Endodermal cell (in vitro differentiated cells): ENCODE measurements at regions not wholly inside any gene's neighbourhood (a gene's known extent, or its start where the extent isn't known, plus 50 kb on each side); places are given as distances from the start of the nearest gene placed in this dataset.

Experiments
- DNase-seq: peaks from one replicate; pipeline ENCODE4 v3.0.0-alpha.2; 2017
- H3K27ac ChIP-seq: 2 replicates; pipeline ENCODE4 v1.5.1; 2013; ENCODE audit warnings: mild to moderate bottlenecking, low read depth, low read length, moderate library complexity
- H3K27me3 ChIP-seq: 2 replicates; pipeline ENCODE4 v1.6.1; 2013; ENCODE audit warnings: mild to moderate bottlenecking, low read length, moderate library complexity; ENCODE audit not compliant: insufficient read depth, control insufficient read depth, poor library complexity, severe bottlenecking
- H3K36me3 ChIP-seq: 2 replicates; pipeline ENCODE4 v1.7.0; 2013; ENCODE audit warnings: mild to moderate bottlenecking, low read length, moderate library complexity; ENCODE audit not compliant: control insufficient read depth, insufficient read depth
- H3K4me1 ChIP-seq: one replicate; pipeline ENCODE4 v1.7.0; 2013; ENCODE audit warnings: low read length; ENCODE audit not compliant: control insufficient read depth, insufficient read depth
- H3K4me3 ChIP-seq: 2 replicates; pipeline ENCODE4 v1.5.1; 2013; ENCODE audit warnings: mild to moderate bottlenecking, low read length, moderate library complexity
- H3K9ac ChIP-seq: 2 replicates; pipeline ENCODE4 v1.6.1; 2013; ENCODE audit warnings: mild to moderate bottlenecking, low read length, moderate library complexity; ENCODE audit not compliant: poor library complexity, severe bottlenecking; ENCODE audit errors: extremely low read depth
- H3K9me3 ChIP-seq: 2 replicates; pipeline ENCODE4 v1.6.1; 2013; ENCODE audit warnings: mild to moderate bottlenecking, low read length, moderate library complexity; ENCODE audit not compliant: control insufficient read depth
- H3K27ac Mint-ChIP-seq: 2 replicates; pipeline ENCODE4 v1.8.0; 2020; ENCODE audit warnings: mixed read lengths
- H3K27me3 Mint-ChIP-seq: 2 replicates; pipeline ENCODE4 v1.8.0; 2021; ENCODE audit warnings: mild to moderate bottlenecking, mixed read lengths; ENCODE audit not compliant: insufficient read depth
- H3K36me3 Mint-ChIP-seq: 2 replicates; pipeline ENCODE4 v1.8.0; 2020; ENCODE audit warnings: low read depth, mixed read lengths
- H3K4me1 Mint-ChIP-seq: 2 replicates; pipeline ENCODE4 v1.8.0; 2020; ENCODE audit warnings: mixed read lengths
- H3K4me3 Mint-ChIP-seq: 2 replicates; pipeline ENCODE4 v1.8.0; 2020; ENCODE audit warnings: mild to moderate bottlenecking, moderate library complexity, mixed read lengths
- H3K9me3 Mint-ChIP-seq: 2 replicates; pipeline ENCODE4 v1.8.0; 2020; ENCODE audit warnings: mild to moderate bottlenecking, mixed read lengths
- CTCF ChIP-seq: fragments of 200-600 bp; sonication (generic); conservative IDR thresholded peaks from 2 replicates; pipeline ENCODE4 v1.5.0; 2021; ENCODE audit warnings: antibody characterized with exemption, mild to moderate bottlenecking
- WGBS, 2 experiments: methylation state at CpG; one replicate each; pipeline versions ENCODE4 v1.1.5 to v1.1.7; 2013; ENCODE audit warnings: missing lambda C conversion rate in 2 of 2, mixed read lengths in 1 of 2; ENCODE audit not compliant: insufficient coverage in 1 of 2, insufficient read length in 1 of 2; 5-methylcytosine and 5-hydroxymethylcytosine counted together

- Mint-ChIP-seq H3K9me3 (peaks cover 2% of the 10 kb centered on the region), H3K4me1 (no peaks in the 10 kb centered on the region), H3K27ac (no peak overlapping the region), H3K36me3 (no peaks in the 10 kb centered on the region), H3K27me3 (peaks cover 20% of the 10 kb centered on the region), H3K4me3 (no peak overlapping the region)
- Histone ChIP-seq H3K4me1 (no peaks in the 10 kb centered on the region), H3K36me3 (no peaks in the 10 kb centered on the region), H3K4me3 (no peak overlapping the region), H3K9me3 (no peaks in the 10 kb centered on the region), H3K27me3 (no peaks in the 10 kb centered on the region), H3K27ac (no peak overlapping the region), H3K9ac (no peak overlapping the region)
- no peak for TF ChIP-seq CTCF
- DNase-seq, result no peak
Measured at GRCh38 chr20:39242614-39243013, 280.5 kb downstream of the DHX35 start.

- TF ChIP-seq CTCF, result no peak
- Histone ChIP-seq H3K4me3 (no peak overlapping the region), H3K9me3 (no peaks in the 10 kb centered on the region), H3K27me3 (peaks cover 3% of the 10 kb centered on the region), H3K9ac (no peak overlapping the region), H3K4me1 (no peaks in the 10 kb centered on the region), H3K36me3 (no peaks in the 10 kb centered on the region), H3K27ac (no peak overlapping the region)
- Mint-ChIP-seq H3K36me3 (no peaks in the 10 kb centered on the region), H3K9me3 (no peaks in the 10 kb centered on the region), H3K27me3 (peaks cover 13% of the 10 kb centered on the region), H3K4me3 (no peak overlapping the region), H3K4me1 (no peaks in the 10 kb centered on the region), H3K27ac (no peak overlapping the region)
- no peak for DNase-seq
- 84 to 86% methylated on average over 4 to 7 of the region's 7 CpGs for WGBS, 2 experiments
Measured at GRCh38 chr20:39234520-39235095, 272.5 kb downstream of the DHX35 start.

GRCh38 chr20:39233755-39234154, 271.6 kb downstream of the DHX35 start:
- H3K36me3 Mint-ChIP-seq, result no peaks in the 10 kb centered on the region
- H3K27me3 ChIP-seq, result peaks cover 12% of the 10 kb centered on the region
- no peaks in the 10 kb centered on the region for H3K9me3 ChIP-seq
- H3K4me3 ChIP-seq, result no peak overlapping the region
- peaks cover 9% of the 10 kb centered on the region for H3K27me3 Mint-ChIP-seq
- no peak for TF ChIP-seq CTCF
- no peak overlapping the region for H3K27ac ChIP-seq
- H3K4me1 Mint-ChIP-seq, result no peaks in the 10 kb centered on the region
- H3K27ac Mint-ChIP-seq, result no peak overlapping the region
- WGBS, 2 experiments, result 86 to 97% methylated on average over 3 to 4 of the region's 4 CpGs
- no peaks in the 10 kb centered on the region for H3K4me1 ChIP-seq
- H3K9me3 Mint-ChIP-seq, result no peaks in the 10 kb centered on the region
- H3K4me3 Mint-ChIP-seq, result no peak overlapping the region
- H3K36me3 ChIP-seq, result no peaks in the 10 kb centered on the region
- no peak overlapping the region for H3K9ac ChIP-seq
- DNase-seq, result no peak
